GM10847 (cell line): ENCODE measurements at regions not wholly inside any gene's neighbourhood (a gene's known extent, or its start where the extent isn't known, plus 50 kb on each side); places are given as distances from the start of the nearest gene placed in this dataset.

Experiments
- POLR2A ChIP-seq: IDR thresholded peaks from 2 replicates; pipeline ENCODE4 v1.6.1; 2011; ENCODE audit not compliant: insufficient read length; ENCODE audit errors: extremely low read depth

DNA sequence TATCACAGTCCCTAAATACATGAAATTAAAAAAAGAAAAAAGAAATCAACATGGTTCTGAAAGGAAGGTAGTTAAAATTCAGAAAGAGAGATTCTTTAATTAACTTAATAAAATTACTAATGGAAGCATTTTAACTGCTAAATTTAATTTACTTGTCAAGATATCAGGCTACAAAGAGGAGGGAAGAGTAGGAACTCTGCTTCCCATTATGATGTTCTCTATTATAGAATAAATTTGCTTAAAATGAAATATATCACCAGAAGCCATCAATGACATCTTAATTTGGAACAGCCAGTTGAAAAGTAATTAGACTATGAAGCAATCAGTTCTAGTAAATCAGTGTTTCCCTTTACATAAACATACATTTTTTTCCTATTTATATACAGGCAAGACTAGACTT is 611.8 kb upstream of the FANCL start:
- no peak for TF ChIP-seq POLR2A

DNA sequence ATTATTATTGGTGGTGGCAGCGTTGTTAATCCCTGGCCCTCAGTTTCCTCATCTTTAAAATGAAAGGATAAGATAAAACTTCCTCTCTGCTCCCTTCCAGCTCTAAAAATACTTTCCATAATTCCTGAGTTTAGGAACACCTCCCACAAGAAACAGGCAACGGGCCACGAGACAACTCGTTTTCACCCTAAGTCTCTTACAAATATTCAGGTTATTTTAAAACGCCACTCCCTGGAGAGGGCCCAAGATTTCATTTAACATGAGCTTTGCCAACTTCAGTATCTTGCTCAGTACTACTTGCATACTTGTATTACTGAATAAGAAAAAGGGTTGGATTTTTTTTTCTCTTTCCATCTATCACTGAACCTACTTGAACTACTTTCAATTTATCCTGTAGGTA is 611.1 kb upstream of the FANCL start:
- TF ChIP-seq POLR2A = no peak

DNA sequence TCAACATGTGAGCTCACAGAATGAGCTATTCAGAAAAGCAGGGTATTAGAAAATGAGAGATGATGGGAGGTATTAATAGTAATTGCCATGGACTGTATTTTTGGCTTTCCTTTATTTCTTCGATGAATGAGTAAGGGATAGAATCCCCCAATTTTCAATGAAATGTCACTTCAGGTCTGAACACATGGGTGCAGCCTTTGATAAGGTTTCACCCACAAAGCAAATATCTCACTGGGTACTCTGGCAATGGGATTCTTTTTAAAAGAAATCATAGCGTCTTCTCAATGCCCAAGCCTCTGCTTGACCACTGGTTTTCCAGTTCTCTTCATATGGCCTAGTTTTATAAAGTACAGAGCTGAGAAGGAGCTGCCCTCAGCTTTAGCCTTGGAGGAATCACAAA is 610.5 kb upstream of the FANCL start:
- no peak for TF ChIP-seq POLR2A

GRCh38 chr2:58845011-58845410 is 603.9 kb upstream of the FANCL start:
- TF ChIP-seq POLR2A = no peak

GRCh38 chr2:58842501-58843155 is 601.5 kb upstream of the FANCL start:
- TF ChIP-seq POLR2A = no peak

- TF ChIP-seq POLR2A = no peak
Observed at GRCh38 chr2:58834404-58834803, 593.3 kb upstream of the FANCL start.

GRCh38 chr2:58826795-58827194 is 585.7 kb upstream of the FANCL start:
- no peak for TF ChIP-seq POLR2A

GRCh38 chr2:58812771-58813344 is 571.7 kb upstream of the FANCL start:
- TF ChIP-seq POLR2A = no peak

DNA sequence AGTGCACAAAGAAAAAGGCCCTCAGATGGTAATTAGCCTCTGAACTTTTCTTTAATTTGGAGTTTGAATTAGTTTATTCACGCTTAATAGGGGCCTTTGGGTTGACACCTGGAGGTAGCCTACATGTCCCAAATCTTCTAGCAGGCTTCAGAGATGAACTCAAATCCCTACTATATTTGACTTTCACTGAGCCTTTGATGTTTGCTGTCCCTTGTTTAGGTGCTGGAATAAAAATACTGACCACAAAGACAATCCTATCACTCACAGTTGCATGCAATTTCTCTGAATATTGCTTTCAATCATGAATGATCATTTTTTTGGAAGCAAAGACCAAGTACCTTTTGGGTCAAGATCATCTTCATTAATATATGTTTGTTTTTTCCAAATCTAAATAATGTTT is 564.0 kb upstream of the FANCL start:
- no peak for TF ChIP-seq POLR2A

GRCh38 chr2:58803192-58803591 is 562.1 kb upstream of the FANCL start:
- no peak for TF ChIP-seq POLR2A

DNA sequence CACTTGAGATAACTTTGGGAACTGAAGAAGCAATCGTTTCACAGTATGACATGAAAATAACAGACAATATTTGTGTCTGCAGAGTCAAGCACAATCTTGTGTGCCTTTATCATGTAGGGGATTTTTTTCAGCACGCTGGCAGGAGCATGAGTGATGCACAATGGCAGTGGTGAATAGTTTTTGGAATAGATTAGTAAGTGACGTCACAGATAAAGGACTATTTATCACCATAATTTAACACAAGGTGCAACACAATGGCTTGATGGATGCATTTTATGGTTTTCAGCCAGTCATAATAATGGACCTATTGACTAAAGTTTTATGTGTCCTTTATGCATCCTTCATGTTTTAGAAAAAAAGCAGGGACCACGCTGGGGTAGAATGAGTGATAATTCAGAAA is 559.8 kb upstream of the FANCL start:
- no peak for TF ChIP-seq POLR2A

DNA sequence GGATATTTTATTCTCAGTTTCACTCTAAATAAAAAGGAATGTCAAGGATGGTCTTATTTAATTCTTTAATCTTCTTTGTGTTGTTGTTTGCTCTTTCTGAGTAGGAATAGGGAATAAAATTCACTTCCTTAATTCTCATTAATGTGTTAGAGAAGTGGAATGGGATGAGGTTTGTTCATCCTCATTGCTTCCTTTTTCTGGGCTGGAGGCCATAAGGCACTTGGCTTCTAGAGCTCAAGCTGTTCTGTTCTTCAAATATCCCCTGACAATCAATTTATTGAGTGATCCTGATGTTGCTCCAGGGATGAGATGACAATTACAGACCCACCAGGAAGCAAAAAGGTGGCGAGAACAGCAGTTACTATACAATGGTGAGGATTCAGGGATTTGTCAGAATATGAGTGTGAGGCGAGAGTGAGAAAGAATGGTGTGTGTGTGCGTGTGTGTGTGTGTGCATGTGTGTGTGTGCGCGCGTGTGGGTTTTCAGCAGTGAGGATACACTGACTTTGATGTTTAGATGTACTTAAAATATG is 557.6 kb upstream of the FANCL start:
- no peak for TF ChIP-seq POLR2A

GRCh38 chr2:58796239-58796910 is 555.2 kb upstream of the FANCL start:
- TF ChIP-seq POLR2A = no peak

DNA sequence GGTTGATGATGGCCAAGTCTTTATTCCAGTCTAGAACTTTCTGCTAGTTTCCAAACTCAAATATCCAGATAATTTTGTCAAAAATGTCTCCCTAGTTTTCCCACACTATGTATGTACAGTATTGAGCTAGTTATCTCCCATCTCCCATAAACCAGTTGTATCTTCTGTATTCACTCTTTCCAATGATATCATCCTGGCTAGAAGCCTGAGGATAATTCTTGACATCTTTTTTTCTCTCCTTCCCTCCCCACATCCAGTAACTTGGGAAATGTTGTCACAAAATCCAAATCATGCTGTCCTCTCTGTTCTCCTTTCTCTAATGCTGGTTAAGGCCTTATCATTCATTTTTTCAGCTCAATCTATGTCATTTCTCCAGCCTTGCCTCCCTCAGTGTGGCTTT is 553.8 kb upstream of the FANCL start:
- TF ChIP-seq POLR2A = no peak

GRCh38 chr2:58794103-58794502 is 553.0 kb upstream of the FANCL start:
- no peak for TF ChIP-seq POLR2A

DNA sequence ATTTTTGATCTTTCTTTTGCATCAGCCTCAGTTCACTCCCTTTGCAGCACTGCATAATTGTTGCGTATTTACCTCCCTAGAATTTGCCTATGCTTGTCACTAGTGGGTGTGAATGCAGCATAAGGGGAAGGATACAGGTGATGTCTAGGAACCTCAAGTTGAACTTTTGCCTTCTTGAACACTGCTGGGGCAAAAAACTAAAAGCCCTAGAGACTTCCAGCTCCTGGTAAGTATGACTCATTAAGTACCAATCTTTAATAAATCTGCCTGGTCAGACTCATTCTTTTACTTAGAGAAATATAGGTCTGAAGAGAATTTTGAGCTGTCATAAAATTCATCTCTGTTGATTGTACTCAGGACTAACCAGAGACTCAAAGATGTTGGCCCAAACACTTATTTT is 547.3 kb upstream of the FANCL start:
- no peak for TF ChIP-seq POLR2A
